ENCODE measurements at regions not wholly inside any gene's neighbourhood (a gene's known extent, or its start where the extent isn't known, plus 50 kb on each side); places are given as distances from the start of the nearest gene placed in this dataset.
"Not testable (repeated sequence)": the region's sequence is repeated elsewhere in the genome, so short reads cannot be mapped to it uniquely, and the experiment has no call there.

DNA sequence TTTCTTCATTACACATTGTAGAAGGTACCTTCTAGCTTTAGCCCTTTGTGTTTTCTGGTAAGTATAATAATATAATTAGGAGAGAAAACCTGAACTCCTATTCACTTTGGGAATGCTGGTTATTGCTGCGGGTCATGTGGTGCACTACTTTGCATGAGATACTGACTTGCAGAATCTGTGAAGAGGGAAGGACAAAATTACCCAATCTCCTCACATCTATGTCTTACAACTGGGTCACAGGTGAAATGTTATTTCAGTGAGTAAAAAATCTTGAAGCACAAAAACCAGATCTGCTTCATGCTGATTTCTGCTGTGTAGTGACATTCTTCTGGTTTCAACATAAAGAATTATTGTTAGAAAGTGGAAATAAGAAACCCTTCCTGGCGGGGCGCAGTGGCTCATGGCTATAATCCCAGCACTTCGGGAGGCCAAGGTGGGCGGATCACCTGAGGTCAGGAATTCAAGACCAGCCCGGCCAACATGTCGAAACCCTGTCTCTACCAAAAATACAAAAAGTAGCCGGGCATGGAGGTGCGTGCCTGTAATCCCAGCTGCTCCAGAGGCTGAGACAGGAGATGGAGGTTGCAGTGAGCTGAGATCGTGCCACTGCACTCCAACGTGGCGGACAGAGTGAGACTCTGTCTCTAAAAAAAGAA lies 211.0 kb upstream of the REG3G start:
- DNase-seq (no peak), ATAC-seq (no peak)
- TF ChIP-seq, protein P1, sequence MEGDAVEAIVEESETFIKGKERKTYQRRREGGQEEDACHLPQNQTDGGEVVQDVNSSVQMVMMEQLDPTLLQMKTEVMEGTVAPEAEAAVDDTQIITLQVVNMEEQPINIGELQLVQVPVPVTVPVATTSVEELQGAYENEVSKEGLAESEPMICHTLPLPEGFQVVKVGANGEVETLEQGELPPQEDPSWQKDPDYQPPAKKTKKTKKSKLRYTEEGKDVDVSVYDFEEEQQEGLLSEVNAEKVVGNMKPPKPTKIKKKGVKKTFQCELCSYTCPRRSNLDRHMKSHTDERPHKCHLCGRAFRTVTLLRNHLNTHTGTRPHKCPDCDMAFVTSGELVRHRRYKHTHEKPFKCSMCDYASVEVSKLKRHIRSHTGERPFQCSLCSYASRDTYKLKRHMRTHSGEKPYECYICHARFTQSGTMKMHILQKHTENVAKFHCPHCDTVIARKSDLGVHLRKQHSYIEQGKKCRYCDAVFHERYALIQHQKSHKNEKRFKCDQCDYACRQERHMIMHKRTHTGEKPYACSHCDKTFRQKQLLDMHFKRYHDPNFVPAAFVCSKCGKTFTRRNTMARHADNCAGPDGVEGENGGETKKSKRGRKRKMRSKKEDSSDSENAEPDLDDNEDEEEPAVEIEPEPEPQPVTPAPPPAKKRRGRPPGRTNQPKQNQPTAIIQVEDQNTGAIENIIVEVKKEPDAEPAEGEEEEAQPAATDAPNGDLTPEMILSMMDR (IDR thresholded peaks at IDR 0.05), result no peak
- no peak overlapping the region for H3K4me3 ChIP-seq
- no peaks in the 10 kb centered on the region for H3K36me3 ChIP-seq (ENCODE audit: low read depth)
- intact Hi-C loops (cut with DNase I, micrococcal nuclease), result no loop called here
- H3K4me1 ChIP-seq (ENCODE audit: low read depth), result no peaks in the 10 kb centered on the region
- no peaks in the 10 kb centered on the region for H3K9me3 ChIP-seq

GRCh38 chr2:78817430-78817829 lies 208.1 kb upstream of the REG3G start:
- Histone ChIP-seq H3K9me3 (no peaks in the 10 kb centered on the region), H3K36me3 (ENCODE audit: low read depth) (no peaks in the 10 kb centered on the region), H3K4me1 (ENCODE audit: low read depth) (no peaks in the 10 kb centered on the region), H3K4me3 (no peak overlapping the region)
- ATAC-seq (no peak), DNase-seq (no peak)
- TF ChIP-seq, protein P1 (IDR thresholded peaks at IDR 0.05), result no peak
- intact Hi-C loops (cut with DNase I, micrococcal nuclease), result no loop called here

DNA sequence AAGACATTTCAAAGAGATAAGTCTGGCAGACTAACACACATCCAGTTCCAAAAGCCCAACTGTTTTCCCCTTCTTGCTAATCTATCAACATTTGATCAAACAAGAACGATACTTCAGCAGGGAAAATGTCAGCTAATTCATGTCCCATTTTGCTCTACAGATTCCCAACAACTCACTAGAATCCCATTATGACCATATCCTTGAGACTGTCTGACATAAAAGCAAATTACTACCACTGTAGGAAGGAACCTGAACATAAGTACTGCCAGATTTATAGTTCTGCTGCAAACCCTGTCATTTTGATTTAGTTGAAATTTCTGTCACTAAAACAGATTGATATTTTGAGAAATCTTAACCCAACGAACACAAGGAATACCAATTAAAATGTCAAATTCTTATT lies 193.0 kb upstream of the REG3G start:
- DNase-seq (no peak), ATAC-seq (no peak)
- Histone ChIP-seq H3K9me3 (no peaks in the 10 kb centered on the region), H3K4me3 (no peak overlapping the region), H3K4me1 (ENCODE audit: low read depth) (no peaks in the 10 kb centered on the region), H3K36me3 (ENCODE audit: low read depth) (no peaks in the 10 kb centered on the region)
- TF ChIP-seq, protein P1 (IDR thresholded peaks at IDR 0.05), result no peak
- intact Hi-C loops (cut with DNase I, micrococcal nuclease), result no loop called here

DNA sequence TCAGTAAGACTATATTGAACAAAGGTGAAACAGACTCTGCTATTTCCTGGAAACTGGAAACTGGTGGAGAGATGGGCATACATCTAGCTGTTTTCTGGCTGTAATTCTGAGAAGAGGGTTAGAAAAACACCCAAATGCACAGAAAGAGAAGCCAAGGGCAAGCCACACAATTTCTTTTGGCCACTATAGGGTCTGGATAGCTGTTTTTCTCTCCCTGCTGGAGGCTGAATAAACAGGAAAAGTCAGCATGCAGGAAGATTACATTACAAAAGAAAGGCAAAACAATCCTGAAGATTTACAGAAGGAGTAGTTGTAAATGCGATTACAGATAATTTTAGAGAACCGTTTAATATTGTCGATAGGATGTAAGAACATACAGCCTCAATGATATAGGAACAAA lies 186.2 kb upstream of the REG3G start:
- intact Hi-C loops (cut with DNase I, micrococcal nuclease), result no loop called here
- no peaks in the 10 kb centered on the region for H3K9me3 ChIP-seq
- DNase-seq (no peak), ATAC-seq (no peak)
- TF ChIP-seq, protein P1 (IDR thresholded peaks at IDR 0.05), result no peak
- H3K4me3 ChIP-seq, result no peak overlapping the region
- no peaks in the 10 kb centered on the region for H3K36me3 ChIP-seq (ENCODE audit: low read depth)
- H3K4me1 ChIP-seq (ENCODE audit: low read depth), result no peaks in the 10 kb centered on the region

- H3K9me3 ChIP-seq; ATAC-seq; H3K4me3 ChIP-seq; DNase-seq; H3K4me1 ChIP-seq (ENCODE audit: low read depth); intact Hi-C loops (cut with DNase I, micrococcal nuclease); H3K36me3 ChIP-seq (ENCODE audit: low read depth): not testable (repeated sequence)
Observed at GRCh38 chr2:78840311-78840710, 185.2 kb upstream of the REG3G start.

GRCh38 chr2:78845664-78846185 lies 179.8 kb upstream of the REG3G start:
- H3K9me3 ChIP-seq, result no peaks in the 10 kb centered on the region
- intact Hi-C loops (cut with DNase I, micrococcal nuclease), result no loop called here

More at GRCh38 chr2:78845664-78846185, 179.8 kb upstream of the REG3G start:
- no peak overlapping the region for H3K4me3 ChIP-seq
- DNase-seq, result no peak
- no peaks in the 10 kb centered on the region for H3K4me1 ChIP-seq (ENCODE audit: low read depth)
- TF ChIP-seq, protein P1 (IDR thresholded peaks at IDR 0.05), result no peak
- ATAC-seq, result no peak
- H3K36me3 ChIP-seq (ENCODE audit: low read depth), result no peaks in the 10 kb centered on the region
